ENCODE measurements at regions not wholly inside any gene's neighbourhood (a gene's known extent, or its start where the extent isn't known, plus 50 kb on each side); places are given as distances from the start of the nearest gene placed in this dataset.

DNA sequence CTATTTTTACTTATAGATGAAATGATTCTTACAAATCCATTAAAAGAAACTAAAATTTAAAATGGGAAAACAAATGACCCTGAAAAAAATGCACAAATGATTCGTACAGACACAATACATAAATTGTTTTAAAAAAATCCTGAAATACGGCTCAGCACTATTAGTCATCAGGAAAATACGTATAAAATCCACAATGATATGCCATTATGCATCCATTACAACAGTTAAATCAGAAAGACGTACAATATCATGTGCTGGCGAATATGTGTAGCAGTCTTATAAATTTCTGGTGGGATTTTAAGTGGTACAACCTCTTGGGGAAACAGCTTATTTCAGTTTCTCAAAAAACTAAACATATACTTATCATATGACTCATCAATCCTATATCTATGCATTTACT, 600.1 kb upstream of the STEAP1 start:
- TF ChIP-seq EZH2 (IDR thresholded peaks at IDR 0.05; ENCODE audit: insufficient read depth, poor library complexity, severe bottlenecking) (no peak), EZH2phosphoT487 (IDR thresholded peaks at IDR 0.05; ENCODE audit: insufficient read depth, low read depth) (no peak)

All from GM23248 (cell line).